ENCODE measurements at regions not wholly inside any gene's neighbourhood (a gene's known extent, or its start where the extent isn't known, plus 50 kb on each side); places are given as distances from the start of the nearest gene placed in this dataset.

DNA sequence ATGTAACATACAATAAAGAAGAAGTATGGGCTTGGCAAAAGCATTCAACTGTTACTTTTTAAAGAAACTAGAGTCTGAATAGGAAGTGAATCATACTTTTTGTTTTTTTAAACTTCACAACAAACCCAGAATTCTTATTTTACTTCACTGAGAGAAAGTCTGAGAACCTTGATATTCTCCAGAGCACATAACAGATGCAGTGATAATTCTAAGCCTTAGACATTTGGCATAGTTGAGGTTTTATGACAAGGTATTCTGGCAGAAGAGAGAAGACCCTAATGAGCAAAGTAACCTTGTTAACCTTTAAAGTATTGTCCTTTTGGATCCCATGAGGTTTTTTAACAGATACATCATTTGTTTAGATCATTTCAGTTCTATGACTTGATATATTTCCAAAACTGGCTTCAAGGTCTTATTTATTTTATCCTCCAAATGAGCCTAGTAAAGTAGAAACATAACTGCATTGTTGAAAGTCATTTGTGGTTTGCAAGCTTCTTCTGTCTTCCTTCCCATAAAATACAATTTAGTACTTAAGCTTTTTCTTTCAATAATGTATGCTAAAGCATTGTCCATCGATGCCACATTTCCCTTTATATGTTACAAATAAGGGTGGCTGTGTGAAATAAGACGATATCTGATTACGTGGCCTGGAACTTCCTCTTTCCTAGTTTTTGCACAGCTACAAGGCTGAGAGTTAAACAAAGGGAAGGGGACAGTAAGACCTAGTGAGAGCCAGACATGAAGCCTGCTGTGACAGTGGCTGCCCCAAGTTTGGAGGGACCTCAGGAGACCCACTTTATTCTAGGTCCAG, 86.1 kb upstream of the ITPRID2 start (continued):
- TF ChIP-seq, protein P1, sequence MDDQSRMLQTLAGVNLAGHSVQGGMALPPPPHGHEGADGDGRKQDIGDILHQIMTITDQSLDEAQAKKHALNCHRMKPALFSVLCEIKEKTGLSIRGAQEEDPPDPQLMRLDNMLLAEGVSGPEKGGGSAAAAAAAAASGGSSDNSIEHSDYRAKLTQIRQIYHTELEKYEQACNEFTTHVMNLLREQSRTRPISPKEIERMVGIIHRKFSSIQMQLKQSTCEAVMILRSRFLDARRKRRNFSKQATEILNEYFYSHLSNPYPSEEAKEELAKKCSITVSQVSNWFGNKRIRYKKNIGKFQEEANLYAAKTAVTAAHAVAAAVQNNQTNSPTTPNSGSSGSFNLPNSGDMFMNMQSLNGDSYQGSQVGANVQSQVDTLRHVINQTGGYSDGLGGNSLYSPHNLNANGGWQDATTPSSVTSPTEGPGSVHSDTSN (IDR thresholded peaks at IDR 0.05): peak; percentile 98
- TF ChIP-seq NFIC (IDR thresholded peaks at IDR 0.05; ENCODE audit: borderline replicate concordance): peak; percentile 98

DNA sequence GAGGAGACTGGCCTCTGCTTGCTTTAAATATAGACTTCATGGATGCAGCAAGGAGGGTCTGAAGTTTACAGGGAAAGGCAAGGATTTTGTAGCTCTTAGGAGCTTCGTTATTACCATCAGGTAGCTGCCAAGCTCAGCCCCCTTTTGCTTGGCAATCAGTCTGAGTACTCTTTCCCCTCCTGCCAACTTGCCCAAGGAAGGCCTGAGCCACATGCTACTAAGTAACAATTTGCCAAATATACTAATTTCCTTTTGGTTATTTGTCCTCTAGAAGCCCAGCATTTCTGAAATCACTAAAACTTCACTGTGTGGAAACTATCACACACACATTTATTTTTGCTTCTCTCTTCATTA, 85.5 kb upstream of the ITPRID2 start:
- Histone ChIP-seq H3K4me2 (peak overlapping the region; percentile 72), H3K4me1 (ENCODE audit: control insufficient read depth in 1 of 2, insufficient read depth in 2 of 2, low read depth in 1 of 2, low read length in 1 of 2) (peaks cover under 1 to 33% of the 10 kb centered on the region in 2 experiments), H3K27ac (ENCODE audit: low read depth in 2 of 2, low read length in 1 of 2) (peak overlapping the region; percentile 93 to 99; a peak in 3 of 4 replicates), H3K27me3 (ENCODE audit: insufficient read depth) (no peaks in the 10 kb centered on the region), H3F3A (replicated peaks; ENCODE audit: insufficient read depth) (peaks cover 17% of the 10 kb centered on the region), H4K20me1 (ENCODE audit: insufficient read depth) (no peaks in the 10 kb centered on the region), H3K4me3 (ENCODE audit: low read depth in 2 of 2, low read length in 1 of 2) (no peak overlapping the region), H3K79me2 (ENCODE audit: insufficient read depth) (no peaks in the 10 kb centered on the region), H3K9me3 (no peaks in the 10 kb centered on the region), H3K9ac (peak overlapping the region; percentile 66; the same call in 1 of the 2 replicates), H2AFZ (ENCODE audit: low read depth) (peak overlapping the region; percentile 82), H3K9me2 (no peaks in the 10 kb centered on the region), H3K36me3 (replicated peaks in 1 of 2; ENCODE audit: control insufficient read depth in 1 of 2, insufficient read depth in 2 of 2, low read length in 1 of 2) (no peaks in the 10 kb centered on the region)
- no peak for DNase-seq
- POLR2A ChIA-PET: no interaction called here
- CTCF ChIA-PET: interaction anchor here (1.0 kb wide), 1 partner anchor 12 kb away, joined by 3 read pairs; no protein-coding TSS in a partner anchor
- WGBS (ENCODE audit: low lambda C conversion rate): 29% methylated on average over 1 of the region's 1 CpG
- TF ChIP-seq JUND (IDR thresholded peaks at IDR 0.05): no peak
- TF ChIP-seq EZH2phosphoT487 (IDR thresholded peaks at IDR 0.05; ENCODE audit: borderline replicate concordance, low read depth): no peak
- no peak for TF ChIP-seq GABPA (IDR thresholded peaks at IDR 0.05; ENCODE audit: low read depth)
- TF ChIP-seq, protein P2, sequence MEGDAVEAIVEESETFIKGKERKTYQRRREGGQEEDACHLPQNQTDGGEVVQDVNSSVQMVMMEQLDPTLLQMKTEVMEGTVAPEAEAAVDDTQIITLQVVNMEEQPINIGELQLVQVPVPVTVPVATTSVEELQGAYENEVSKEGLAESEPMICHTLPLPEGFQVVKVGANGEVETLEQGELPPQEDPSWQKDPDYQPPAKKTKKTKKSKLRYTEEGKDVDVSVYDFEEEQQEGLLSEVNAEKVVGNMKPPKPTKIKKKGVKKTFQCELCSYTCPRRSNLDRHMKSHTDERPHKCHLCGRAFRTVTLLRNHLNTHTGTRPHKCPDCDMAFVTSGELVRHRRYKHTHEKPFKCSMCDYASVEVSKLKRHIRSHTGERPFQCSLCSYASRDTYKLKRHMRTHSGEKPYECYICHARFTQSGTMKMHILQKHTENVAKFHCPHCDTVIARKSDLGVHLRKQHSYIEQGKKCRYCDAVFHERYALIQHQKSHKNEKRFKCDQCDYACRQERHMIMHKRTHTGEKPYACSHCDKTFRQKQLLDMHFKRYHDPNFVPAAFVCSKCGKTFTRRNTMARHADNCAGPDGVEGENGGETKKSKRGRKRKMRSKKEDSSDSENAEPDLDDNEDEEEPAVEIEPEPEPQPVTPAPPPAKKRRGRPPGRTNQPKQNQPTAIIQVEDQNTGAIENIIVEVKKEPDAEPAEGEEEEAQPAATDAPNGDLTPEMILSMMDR (IDR thresholded peaks at IDR 0.05): no peak
- no peak for TF ChIP-seq RFX5 (IDR thresholded peaks at IDR 0.05; ENCODE audit: low read length)
- TF ChIP-seq, protein P3, sequence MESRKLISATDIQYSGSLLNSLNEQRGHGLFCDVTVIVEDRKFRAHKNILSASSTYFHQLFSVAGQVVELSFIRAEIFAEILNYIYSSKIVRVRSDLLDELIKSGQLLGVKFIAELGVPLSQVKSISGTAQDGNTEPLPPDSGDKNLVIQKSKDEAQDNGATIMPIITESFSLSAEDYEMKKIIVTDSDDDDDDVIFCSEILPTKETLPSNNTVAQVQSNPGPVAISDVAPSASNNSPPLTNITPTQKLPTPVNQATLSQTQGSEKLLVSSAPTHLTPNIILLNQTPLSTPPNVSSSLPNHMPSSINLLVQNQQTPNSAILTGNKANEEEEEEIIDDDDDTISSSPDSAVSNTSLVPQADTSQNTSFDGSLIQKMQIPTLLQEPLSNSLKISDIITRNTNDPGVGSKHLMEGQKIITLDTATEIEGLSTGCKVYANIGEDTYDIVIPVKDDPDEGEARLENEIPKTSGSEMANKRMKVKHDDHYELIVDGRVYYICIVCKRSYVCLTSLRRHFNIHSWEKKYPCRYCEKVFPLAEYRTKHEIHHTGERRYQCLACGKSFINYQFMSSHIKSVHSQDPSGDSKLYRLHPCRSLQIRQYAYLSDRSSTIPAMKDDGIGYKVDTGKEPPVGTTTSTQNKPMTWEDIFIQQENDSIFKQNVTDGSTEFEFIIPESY (IDR thresholded peaks at IDR 0.05; ENCODE audit: borderline replicate concordance, low read depth): no peak
- no peak for TF ChIP-seq YY1 (IDR thresholded peaks at IDR 0.05; ENCODE audit: low read depth)
- TF ChIP-seq, protein P1 (IDR thresholded peaks at IDR 0.05): no peak
- no peak for TF ChIP-seq MXI1 (IDR thresholded peaks at IDR 0.05; ENCODE audit: low read depth, low read length)
- no peak for TF ChIP-seq SMC3 (IDR thresholded peaks at IDR 0.05; ENCODE audit: low read depth, low read length)
- TF ChIP-seq, protein P4, sequence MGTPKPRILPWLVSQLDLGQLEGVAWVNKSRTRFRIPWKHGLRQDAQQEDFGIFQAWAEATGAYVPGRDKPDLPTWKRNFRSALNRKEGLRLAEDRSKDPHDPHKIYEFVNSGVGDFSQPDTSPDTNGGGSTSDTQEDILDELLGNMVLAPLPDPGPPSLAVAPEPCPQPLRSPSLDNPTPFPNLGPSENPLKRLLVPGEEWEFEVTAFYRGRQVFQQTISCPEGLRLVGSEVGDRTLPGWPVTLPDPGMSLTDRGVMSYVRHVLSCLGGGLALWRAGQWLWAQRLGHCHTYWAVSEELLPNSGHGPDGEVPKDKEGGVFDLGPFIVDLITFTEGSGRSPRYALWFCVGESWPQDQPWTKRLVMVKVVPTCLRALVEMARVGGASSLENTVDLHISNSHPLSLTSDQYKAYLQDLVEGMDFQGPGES (IDR thresholded peaks at IDR 0.05; ENCODE audit: low read depth, low read length): no peak
- no peak for TF ChIP-seq NRF1 (IDR thresholded peaks at IDR 0.05; ENCODE audit: low read depth, low read length)
- TF ChIP-seq RAD21 (IDR thresholded peaks at IDR 0.05; ENCODE audit: low read length): no peak
- TF ChIP-seq TAF1 (IDR thresholded peaks at IDR 0.05; ENCODE audit: borderline replicate concordance, low read depth, low read length): no peak
- no peak for TF ChIP-seq SIN3A (IDR thresholded peaks at IDR 0.05; ENCODE audit: borderline replicate concordance, low read depth, low read length)
- TF ChIP-seq, protein P5, sequence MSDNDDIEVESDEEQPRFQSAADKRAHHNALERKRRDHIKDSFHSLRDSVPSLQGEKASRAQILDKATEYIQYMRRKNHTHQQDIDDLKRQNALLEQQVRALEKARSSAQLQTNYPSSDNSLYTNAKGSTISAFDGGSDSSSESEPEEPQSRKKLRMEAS (IDR thresholded peaks at IDR 0.05; ENCODE audit: low read depth): no peak
- TF ChIP-seq FOXJ3 (CRISPR knock-in tag; IDR thresholded peaks at IDR 0.05): no peak
- no peak for TF ChIP-seq FOXM1 (IDR thresholded peaks at IDR 0.05; ENCODE audit: low read depth)

All from SK-N-SH (cell line).